ENCODE measurements at regions not wholly inside any gene's neighbourhood (a gene's known extent, or its start where the extent isn't known, plus 50 kb on each side); places are given as distances from the start of the nearest gene placed in this dataset.
A peak's percentile ranks its signal among the peaks of the same experiment; 100 is the strongest.

DNA sequence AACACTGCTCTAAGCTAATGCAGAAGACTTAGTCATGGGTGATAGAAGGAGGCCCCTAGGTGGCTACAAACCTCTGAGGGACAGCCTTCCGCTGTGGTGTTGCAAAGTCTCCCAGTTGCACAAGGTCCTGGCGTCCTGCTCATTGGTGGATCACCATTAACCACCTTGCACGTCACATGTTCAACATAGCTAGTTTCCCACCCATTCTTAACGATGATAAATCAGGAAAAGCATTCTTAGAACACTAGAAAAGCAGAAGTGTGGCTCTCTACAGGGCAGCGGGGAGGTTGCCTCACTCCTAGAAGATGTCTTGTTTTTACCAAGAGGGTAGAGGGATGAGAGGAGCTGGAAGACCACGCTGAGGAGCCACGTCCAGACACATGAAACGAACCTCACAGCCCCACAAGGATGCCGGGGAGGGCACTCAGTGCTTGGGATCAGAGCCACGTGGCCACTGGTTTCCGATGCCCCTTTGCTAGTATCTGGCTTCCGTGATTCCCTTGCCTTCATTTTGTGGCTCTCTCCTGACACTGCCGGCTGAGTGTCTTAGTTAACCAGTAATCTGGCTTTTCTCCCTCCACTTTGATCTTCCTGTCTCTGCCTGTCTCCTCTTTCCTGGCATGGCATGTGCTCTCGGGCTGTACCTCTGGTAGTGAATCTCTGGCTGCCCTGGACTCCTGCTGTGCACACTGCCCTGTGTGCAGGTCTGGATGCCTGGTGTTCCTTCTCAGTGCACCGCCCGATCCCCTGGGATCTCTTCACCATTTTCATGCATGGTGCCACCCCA, 91.4 kb upstream of the NEDD9 start (continued):
- TF ChIP-seq EP300 (IDR thresholded peaks at IDR 0.05; ENCODE audit: low read depth in 2 of 2, low read length in 2 of 2) (peak in 1 of 2 experiments; percentile 36; a peak in 1 of 4 replicates), EP300 (CRISPR knock-in tag; IDR thresholded peaks at IDR 0.05; ENCODE audit: borderline replicate concordance) (no peak), ZNF577 (CRISPR knock-in tag; IDR thresholded peaks at IDR 0.05; ENCODE audit: borderline replicate concordance, low read depth) (no peak), NCOR1 (IDR thresholded peaks at IDR 0.05; ENCODE audit: borderline replicate concordance, low read length) (no peak), ATAD3A (CRISPR knock-in tag; IDR thresholded peaks at IDR 0.05) (no peak), MED8 (CRISPR knock-in tag; IDR thresholded peaks at IDR 0.05; ENCODE audit: insufficient replicate concordance) (no peak), GLMP (CRISPR knock-in tag; IDR thresholded peaks at IDR 0.05; ENCODE audit: borderline replicate concordance) (no peak), ZBTB33 (CRISPR knock-in tag; IDR thresholded peaks at IDR 0.05) (peak; percentile 81), PRMT3 (CRISPR knock-in tag; IDR thresholded peaks at IDR 0.05; ENCODE audit: borderline replicate concordance, low read depth) (no peak), CBX2 (IDR thresholded peaks at IDR 0.05; ENCODE audit: low read depth, low read length) (no peak), CBX2 (CRISPR knock-in tag; IDR thresholded peaks at IDR 0.05; ENCODE audit: low read depth) (no peak), HDAC1 (CRISPR knock-in tag; IDR thresholded peaks at IDR 0.05) (peak; percentile 50; the same call in 1 of the 2 replicates), ZNF143 (CRISPR knock-in tag; IDR thresholded peaks at IDR 0.05) (peak; percentile 39), SRF (IDR thresholded peaks at IDR 0.05; ENCODE audit: low read depth, low read length) (no peak), HNRNPL (IDR thresholded peaks at IDR 0.05; ENCODE audit: low read depth, low read length) (0 out of 2 replicates have a peak, but pooled peaks have one; percentile 33), STAG1 (CRISPR knock-in tag; IDR thresholded peaks at IDR 0.05) (peak; percentile 48)
- TF ChIP-seq, protein P1, sequence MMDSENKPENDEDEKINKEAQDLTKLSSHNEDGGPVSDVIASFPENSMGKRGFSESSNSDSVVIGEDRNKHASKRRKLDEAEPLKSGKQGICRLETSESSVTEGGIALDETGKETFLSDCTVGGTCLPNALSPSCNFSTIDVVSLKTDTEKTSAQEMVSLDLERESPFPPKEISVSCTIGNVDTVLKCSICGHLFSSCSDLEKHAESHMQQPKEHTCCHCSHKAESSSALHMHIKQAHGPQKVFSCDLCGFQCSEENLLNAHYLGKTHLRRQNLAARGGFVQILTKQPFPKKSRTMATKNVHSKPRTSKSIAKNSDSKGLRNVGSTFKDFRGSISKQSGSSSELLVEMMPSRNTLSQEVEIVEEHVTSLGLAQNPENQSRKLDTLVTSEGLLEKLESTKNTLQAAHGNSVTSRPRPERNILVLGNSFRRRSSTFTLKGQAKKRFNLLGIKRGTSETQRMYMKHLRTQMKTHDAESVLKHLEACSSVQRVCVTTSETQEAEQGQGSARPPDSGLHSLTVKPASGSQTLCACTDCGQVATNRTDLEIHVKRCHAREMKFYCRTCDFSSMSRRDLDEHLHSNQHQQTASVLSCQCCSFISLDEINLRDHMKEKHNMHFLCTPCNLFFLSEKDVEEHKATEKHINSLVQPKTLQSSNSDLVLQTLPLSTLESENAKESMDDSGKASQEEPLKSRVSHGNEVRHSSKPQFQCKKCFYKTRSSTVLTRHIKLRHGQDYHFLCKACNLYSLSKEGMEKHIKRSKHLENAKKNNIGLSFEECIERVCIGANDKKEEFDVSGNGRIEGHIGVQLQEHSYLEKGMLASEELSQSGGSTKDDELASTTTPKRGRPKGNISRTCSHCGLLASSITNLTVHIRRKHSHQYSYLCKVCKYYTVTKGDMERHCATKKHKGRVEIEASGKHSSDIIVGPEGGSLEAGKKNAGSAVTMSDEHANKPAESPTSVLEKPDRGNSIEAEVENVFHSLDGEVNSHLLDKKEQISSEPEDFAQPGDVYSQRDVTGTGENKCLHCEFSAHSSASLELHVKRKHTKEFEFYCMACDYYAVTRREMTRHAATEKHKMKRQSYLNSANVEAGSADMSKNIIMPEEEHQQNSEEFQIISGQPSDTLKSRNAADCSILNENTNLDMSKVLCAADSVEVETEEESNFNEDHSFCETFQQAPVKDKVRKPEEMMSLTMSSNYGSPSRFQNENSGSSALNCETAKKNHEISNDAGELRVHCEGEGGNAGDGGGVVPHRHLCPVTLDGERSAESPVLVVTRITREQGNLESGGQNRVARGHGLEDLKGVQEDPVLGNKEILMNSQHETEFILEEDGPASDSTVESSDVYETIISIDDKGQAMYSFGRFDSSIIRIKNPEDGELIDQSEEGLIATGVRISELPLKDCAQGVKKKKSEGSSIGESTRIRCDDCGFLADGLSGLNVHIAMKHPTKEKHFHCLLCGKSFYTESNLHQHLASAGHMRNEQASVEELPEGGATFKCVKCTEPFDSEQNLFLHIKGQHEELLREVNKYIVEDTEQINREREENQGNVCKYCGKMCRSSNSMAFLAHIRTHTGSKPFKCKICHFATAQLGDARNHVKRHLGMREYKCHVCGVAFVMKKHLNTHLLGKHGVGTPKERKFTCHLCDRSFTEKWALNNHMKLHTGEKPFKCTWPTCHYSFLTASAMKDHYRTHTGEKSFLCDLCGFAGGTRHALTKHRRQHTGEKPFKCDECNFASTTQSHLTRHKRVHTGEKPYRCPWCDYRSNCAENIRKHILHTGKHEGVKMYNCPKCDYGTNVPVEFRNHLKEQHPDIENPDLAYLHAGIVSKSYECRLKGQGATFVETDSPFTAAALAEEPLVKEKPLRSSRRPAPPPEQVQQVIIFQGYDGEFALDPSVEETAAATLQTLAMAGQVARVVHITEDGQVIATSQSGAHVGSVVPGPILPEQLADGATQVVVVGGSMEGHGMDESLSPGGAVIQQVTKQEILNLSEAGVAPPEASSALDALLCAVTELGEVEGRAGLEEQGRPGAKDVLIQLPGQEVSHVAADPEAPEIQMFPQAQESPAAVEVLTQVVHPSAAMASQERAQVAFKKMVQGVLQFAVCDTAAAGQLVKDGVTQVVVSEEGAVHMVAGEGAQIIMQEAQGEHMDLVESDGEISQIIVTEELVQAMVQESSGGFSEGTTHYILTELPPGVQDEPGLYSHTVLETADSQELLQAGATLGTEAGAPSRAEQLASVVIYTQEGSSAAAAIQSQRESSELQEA (CRISPR knock-in tag; IDR thresholded peaks at IDR 0.05; ENCODE audit: not compliant biosample characterization): no peak

Measured in HepG2 (cell line).